GM12874 (cell line): ENCODE measurements at regions not wholly inside any gene's neighbourhood (a gene's known extent, or its start where the extent isn't known, plus 50 kb on each side); places are given as distances from the start of the nearest gene placed in this dataset.

Experiments
- CTCF ChIP-seq: IDR thresholded peaks from 2 replicates; pipeline ENCODE4 v1.5.1; 2011; ENCODE audit warnings: low read depth, mild to moderate bottlenecking, control low read depth, low read length, moderate library complexity; ENCODE audit not compliant: insufficient read depth

GRCh38 chr10:90064295-90064694, 362.9 kb downstream of the KIF20B start:
- TF ChIP-seq CTCF: no peak

- TF ChIP-seq CTCF: no peak
Observed at GRCh38 chr10:90066435-90066834, 365.0 kb downstream of the KIF20B start.

- no peak for TF ChIP-seq CTCF
Observed at GRCh38 chr10:90075995-90076394, 374.6 kb downstream of the KIF20B start.

- no peak for TF ChIP-seq CTCF
Observed at GRCh38 chr10:90079819-90080218, 378.4 kb downstream of the KIF20B start.

GRCh38 chr10:90087197-90088023, 386.0 kb downstream of the KIF20B start:
- no peak for TF ChIP-seq CTCF

- TF ChIP-seq CTCF: no peak
Observed at GRCh38 chr10:90088024-90088317, 386.6 kb downstream of the KIF20B start.

- no peak for TF ChIP-seq CTCF
Observed at GRCh38 chr10:90089719-90090118, 388.3 kb downstream of the KIF20B start.

- no peak for TF ChIP-seq CTCF
Observed at GRCh38 chr10:90096196-90096595, 394.8 kb downstream of the KIF20B start.
